SK-N-SH (cell line): ENCODE measurements at regions not wholly inside any gene's neighbourhood (a gene's known extent, or its start where the extent isn't known, plus 50 kb on each side); places are given as distances from the start of the nearest gene placed in this dataset.
"Not testable (repeated sequence)": the region's sequence is repeated elsewhere in the genome, so short reads cannot be mapped to it uniquely, and the experiment has no call there.

Experiments
- EP300 ChIP-seq, 2 experiments: IDR thresholded peaks; 2 replicates each; pipeline versions ENCODE4 v1.4.0 to v1.6.1; 2012; ENCODE audit warnings: borderline replicate concordance in 1 of 2, low read depth in 1 of 2, low read length in 1 of 2
- MXI1 ChIP-seq: IDR thresholded peaks from 2 replicates; pipeline ENCODE4 v1.6.1; 2012; ENCODE audit warnings: mild to moderate bottlenecking, low read depth, low read length, improper control_type of control experiment
- NRF1 ChIP-seq: IDR thresholded peaks from 2 replicates; pipeline ENCODE4 v1.6.1; 2012; ENCODE audit warnings: low read depth, mild to moderate bottlenecking, low read length
- POLR2AphosphoS5 ChIP-seq: IDR thresholded peaks from 2 replicates; pipeline ENCODE4 v1.6.1; 2012; ENCODE audit warnings: low read depth, low read length
- SMC3 ChIP-seq: IDR thresholded peaks from 2 replicates; pipeline ENCODE4 v1.6.1; 2012; ENCODE audit warnings: low read depth, low read length, improper control_type of control experiment
- TAF1 ChIP-seq: IDR thresholded peaks from 2 replicates; pipeline ENCODE4 v1.6.1; 2012; ENCODE audit warnings: low read depth, mild to moderate bottlenecking, low read length, moderate library complexity, borderline replicate concordance
- USF2 ChIP-seq: fragments of 150-350 bp; IDR thresholded peaks from 2 replicates; pipeline ENCODE4 v1.6.1; 2017; ENCODE audit warnings: antibody characterized with exemption, low read length, low read depth, borderline replicate concordance
- YY1 ChIP-seq: IDR thresholded peaks from 2 replicates; pipeline ENCODE4 v1.4.0; 2012; ENCODE audit warnings: low read depth, mild to moderate bottlenecking
- TF ChIP-seq, protein P1 (sequence below): IDR thresholded peaks from 2 replicates; pipeline ENCODE4 v1.6.1; 2012; ENCODE audit warnings: mild to moderate bottlenecking, low read depth, low read length, moderate library complexity

- TF ChIP-seq, protein P1, sequence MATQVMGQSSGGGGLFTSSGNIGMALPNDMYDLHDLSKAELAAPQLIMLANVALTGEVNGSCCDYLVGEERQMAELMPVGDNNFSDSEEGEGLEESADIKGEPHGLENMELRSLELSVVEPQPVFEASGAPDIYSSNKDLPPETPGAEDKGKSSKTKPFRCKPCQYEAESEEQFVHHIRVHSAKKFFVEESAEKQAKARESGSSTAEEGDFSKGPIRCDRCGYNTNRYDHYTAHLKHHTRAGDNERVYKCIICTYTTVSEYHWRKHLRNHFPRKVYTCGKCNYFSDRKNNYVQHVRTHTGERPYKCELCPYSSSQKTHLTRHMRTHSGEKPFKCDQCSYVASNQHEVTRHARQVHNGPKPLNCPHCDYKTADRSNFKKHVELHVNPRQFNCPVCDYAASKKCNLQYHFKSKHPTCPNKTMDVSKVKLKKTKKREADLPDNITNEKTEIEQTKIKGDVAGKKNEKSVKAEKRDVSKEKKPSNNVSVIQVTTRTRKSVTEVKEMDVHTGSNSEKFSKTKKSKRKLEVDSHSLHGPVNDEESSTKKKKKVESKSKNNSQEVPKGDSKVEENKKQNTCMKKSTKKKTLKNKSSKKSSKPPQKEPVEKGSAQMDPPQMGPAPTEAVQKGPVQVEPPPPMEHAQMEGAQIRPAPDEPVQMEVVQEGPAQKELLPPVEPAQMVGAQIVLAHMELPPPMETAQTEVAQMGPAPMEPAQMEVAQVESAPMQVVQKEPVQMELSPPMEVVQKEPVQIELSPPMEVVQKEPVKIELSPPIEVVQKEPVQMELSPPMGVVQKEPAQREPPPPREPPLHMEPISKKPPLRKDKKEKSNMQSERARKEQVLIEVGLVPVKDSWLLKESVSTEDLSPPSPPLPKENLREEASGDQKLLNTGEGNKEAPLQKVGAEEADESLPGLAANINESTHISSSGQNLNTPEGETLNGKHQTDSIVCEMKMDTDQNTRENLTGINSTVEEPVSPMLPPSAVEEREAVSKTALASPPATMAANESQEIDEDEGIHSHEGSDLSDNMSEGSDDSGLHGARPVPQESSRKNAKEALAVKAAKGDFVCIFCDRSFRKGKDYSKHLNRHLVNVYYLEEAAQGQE, result not testable (repeated sequence)
- TF ChIP-seq SMC3; USF2; EP300 (IDR thresholded peaks at IDR 0.05; ENCODE audit: borderline replicate concordance in 1 of 2, low read depth in 1 of 2, low read length in 1 of 2); TAF1; MXI1; POLR2AphosphoS5; NRF1; YY1: not testable (repeated sequence)
Measured at GRCh38 chr11:55431541-55431940, 63.8 kb downstream of the OR4A15 start.
